Epithelial cell of proximal tubule (primary cell): ENCODE measurements at regions not wholly inside any gene's neighbourhood (a gene's known extent, or its start where the extent isn't known, plus 50 kb on each side); places are given as distances from the start of the nearest gene placed in this dataset.

Experiments
- DNase-seq: peaks from one replicate; pipeline ENCODE4 v3.0.0-alpha.2; 2011; ENCODE audit warnings: low read depth
- H3K4me3 ChIP-seq: 2 replicates; pipeline ENCODE4 v1.5.1; 2011; ENCODE audit warnings: low read depth, mild to moderate bottlenecking, low read length
- CTCF ChIP-seq: conservative IDR thresholded peaks from 2 replicates; pipeline ENCODE4 v1.5.1; 2012; ENCODE audit warnings: low read depth, mild to moderate bottlenecking, low read length

- H3K4me3 ChIP-seq, result no peak overlapping the region
- TF ChIP-seq CTCF, result no peak
- no peak for DNase-seq
Observed at GRCh38 chr1:17877316-17877715, 122.2 kb downstream of the ACTL8 start.

- no peak for DNase-seq
- TF ChIP-seq CTCF, result no peak
Observed at GRCh38 chr1:17877896-17878295, 122.8 kb downstream of the ACTL8 start.

GRCh38 chr1:17878837-17879236, 123.7 kb downstream of the ACTL8 start:
- DNase-seq, result no peak
- H3K4me3 ChIP-seq, result no peak overlapping the region
- no peak for TF ChIP-seq CTCF

More at GRCh38 chr1:17877896-17878295, 122.8 kb downstream of the ACTL8 start:
- H3K4me3 ChIP-seq, result no peak overlapping the region

- no peak for TF ChIP-seq CTCF
- H3K4me3 ChIP-seq, result no peak overlapping the region
- DNase-seq, result no peak
Observed at GRCh38 chr1:17880449-17880848, 125.3 kb downstream of the ACTL8 start.

GRCh38 chr1:17881761-17882160, 126.6 kb downstream of the ACTL8 start:
- H3K4me3 ChIP-seq, result no peak overlapping the region
- DNase-seq, result no peak
- TF ChIP-seq CTCF, result peak; percentile 23

GRCh38 chr1:17883136-17883535, 128.0 kb downstream of the ACTL8 start:
- H3K4me3 ChIP-seq, result no peak overlapping the region
- TF ChIP-seq CTCF, result no peak
- no peak for DNase-seq

- TF ChIP-seq CTCF, result no peak
Observed at GRCh38 chr1:17883662-17884395, 128.7 kb downstream of the ACTL8 start.

More at GRCh38 chr1:17883662-17884395, 128.7 kb downstream of the ACTL8 start:
- DNase-seq, result no peak
- H3K4me3 ChIP-seq, result no peak overlapping the region
